ENCODE measurements at regions not wholly inside any gene's neighbourhood (a gene's known extent, or its start where the extent isn't known, plus 50 kb on each side); places are given as distances from the start of the nearest gene placed in this dataset.

- Histone ChIP-seq H3K4me3 (no peak overlapping the region), H3K27me3 (no peaks in the 10 kb centered on the region), H3K9me3 (no peaks in the 10 kb centered on the region), H3K4me1 (no peaks in the 10 kb centered on the region), H3K36me3 (no peaks in the 10 kb centered on the region), H3K27ac (no peak overlapping the region)
- intact Hi-C loops (cut with DNase I) = no loop called here
- no peak for DNase-seq
- ATAC-seq = no peak
- no peak for TF ChIP-seq CTCF (IDR thresholded peaks at IDR 0.05)
These were observed 390.3 kb downstream of the KDM5D start for GRCh38 chrY:19354061-19354856.

GRCh38 chrY:19351616-19352015 is 392.9 kb downstream of the KDM5D start:
- no peak for TF ChIP-seq CTCF (IDR thresholded peaks at IDR 0.05)
- intact Hi-C loops (cut with DNase I) = no loop called here
- H3K27me3 ChIP-seq = no peaks in the 10 kb centered on the region
- no peaks in the 10 kb centered on the region for H3K36me3 ChIP-seq
- no peaks in the 10 kb centered on the region for H3K4me1 ChIP-seq
- H3K27ac ChIP-seq = no peak overlapping the region
- ATAC-seq = no peak
- DNase-seq = no peak
- H3K9me3 ChIP-seq = no peaks in the 10 kb centered on the region
- no peak overlapping the region for H3K4me3 ChIP-seq

GRCh38 chrY:19321701-19322100 is 422.8 kb downstream of the KDM5D start:
- Histone ChIP-seq H3K9me3 (peaks cover 4% of the 10 kb centered on the region), H3K36me3 (no peaks in the 10 kb centered on the region), H3K27me3 (no peaks in the 10 kb centered on the region), H3K4me3 (no peak overlapping the region), H3K4me1 (no peaks in the 10 kb centered on the region), H3K27ac (no peak overlapping the region)
- ATAC-seq = no peak
- intact Hi-C loops (cut with DNase I) = no loop called here
- DNase-seq = no peak
- TF ChIP-seq CTCF (IDR thresholded peaks at IDR 0.05) = no peak

- Histone ChIP-seq H3K27me3 (no peaks in the 10 kb centered on the region), H3K9me3 (peaks cover 4% of the 10 kb centered on the region), H3K27ac (no peak overlapping the region), H3K36me3 (no peaks in the 10 kb centered on the region), H3K4me1 (no peaks in the 10 kb centered on the region), H3K4me3 (no peak overlapping the region)
- intact Hi-C loops (cut with DNase I) = no loop called here
- ATAC-seq = no peak
- no peak for DNase-seq
- no peak for TF ChIP-seq CTCF (IDR thresholded peaks at IDR 0.05)
These were observed 425.4 kb downstream of the KDM5D start for GRCh38 chrY:19319135-19319534.

GRCh38 chrY:19317271-19317987 is 427.1 kb downstream of the KDM5D start:
- no peaks in the 10 kb centered on the region for H3K36me3 ChIP-seq
- DNase-seq (no peak), ATAC-seq (no peak)
- peaks cover 4% of the 10 kb centered on the region for H3K9me3 ChIP-seq
- no peaks in the 10 kb centered on the region for H3K27me3 ChIP-seq
- intact Hi-C loops (cut with DNase I) = no loop called here
- no peaks in the 10 kb centered on the region for H3K4me1 ChIP-seq
- no peak overlapping the region for H3K4me3 ChIP-seq
- TF ChIP-seq CTCF (IDR thresholded peaks at IDR 0.05) = no peak
- no peak overlapping the region for H3K27ac ChIP-seq
